ENCODE measurements at regions not wholly inside any gene's neighbourhood (a gene's known extent, or its start where the extent isn't known, plus 50 kb on each side); places are given as distances from the start of the nearest gene placed in this dataset.

- Histone ChIP-seq H3K9me3 (ENCODE audit: insufficient read depth, low read length, severe bottlenecking) (no peaks in the 10 kb centered on the region), H4K20me1 (ENCODE audit: insufficient read depth, low read length) (no peaks in the 10 kb centered on the region), H3K4me3 (ENCODE audit: low read depth in 1 of 2, low read length in 2 of 2) (no peak overlapping the region), H3K36me3 (ENCODE audit: insufficient read depth, low read length) (no peaks in the 10 kb centered on the region), H3K9ac (ENCODE audit: low read depth, low read length) (no peak overlapping the region), H3K79me2 (ENCODE audit: insufficient read depth, low read length) (no peaks in the 10 kb centered on the region), H3K27me3 (ENCODE audit: insufficient read depth, low read length, poor library complexity) (peaks cover 37% of the 10 kb centered on the region), H3K4me1 (ENCODE audit: insufficient read depth, low read length) (no peaks in the 10 kb centered on the region), H3K4me2 (ENCODE audit: insufficient read depth, low read length) (no peak overlapping the region), H3K27ac (ENCODE audit: low read length) (no peak overlapping the region), H2AFZ (ENCODE audit: low read depth, low read length) (no peak overlapping the region)
- ATAC-seq (ENCODE audit: insufficient read depth, low read depth) (no peak), DNase-seq (no peak)
- TF ChIP-seq CTCF (IDR thresholded peaks at IDR 0.05; ENCODE audit: borderline replicate concordance, extremely low read depth, low read length, poor library complexity, severe bottlenecking) (no peak), EZH2 (IDR thresholded peaks at IDR 0.05; ENCODE audit: borderline replicate concordance, low read depth, low read length, severe bottlenecking) (no peak)
Measured at GRCh38 chr1:199687321-199687720, 340.2 kb upstream of the NR5A2 start.

GRCh38 chr1:199688133-199688676 is 339.3 kb upstream of the NR5A2 start:
- TF ChIP-seq EZH2 (IDR thresholded peaks at IDR 0.05; ENCODE audit: borderline replicate concordance, low read depth, low read length, severe bottlenecking), result no peak
- no peak for TF ChIP-seq CTCF (IDR thresholded peaks at IDR 0.05; ENCODE audit: borderline replicate concordance, extremely low read depth, low read length, poor library complexity, severe bottlenecking)
- ATAC-seq (ENCODE audit: insufficient read depth, low read depth) (no peak), DNase-seq (no peak)

GRCh38 chr1:199688774-199689173 is 338.7 kb upstream of the NR5A2 start:
- H3K27me3 ChIP-seq (ENCODE audit: insufficient read depth, low read length, poor library complexity), result peaks cover 48% of the 10 kb centered on the region
- TF ChIP-seq EZH2 (IDR thresholded peaks at IDR 0.05; ENCODE audit: borderline replicate concordance, low read depth, low read length, severe bottlenecking), result no peak
- no peak for TF ChIP-seq CTCF (IDR thresholded peaks at IDR 0.05; ENCODE audit: borderline replicate concordance, extremely low read depth, low read length, poor library complexity, severe bottlenecking)
- H3K9me3 ChIP-seq (ENCODE audit: insufficient read depth, low read length, severe bottlenecking), result no peaks in the 10 kb centered on the region
- H3K36me3 ChIP-seq (ENCODE audit: insufficient read depth, low read length), result no peaks in the 10 kb centered on the region
- DNase-seq, result no peak
- H3K79me2 ChIP-seq (ENCODE audit: insufficient read depth, low read length), result no peaks in the 10 kb centered on the region
- no peak for ATAC-seq (ENCODE audit: insufficient read depth, low read depth)
- H3K9ac ChIP-seq (ENCODE audit: low read depth, low read length), result no peak overlapping the region
- H3K4me2 ChIP-seq (ENCODE audit: insufficient read depth, low read length), result no peak overlapping the region
- no peaks in the 10 kb centered on the region for H3K4me1 ChIP-seq (ENCODE audit: insufficient read depth, low read length)
- no peak overlapping the region for H3K4me3 ChIP-seq (ENCODE audit: low read depth in 1 of 2, low read length in 2 of 2)
- H3K27ac ChIP-seq (ENCODE audit: low read length), result no peak overlapping the region
- no peak overlapping the region for H2AFZ ChIP-seq (ENCODE audit: low read depth, low read length)
- H4K20me1 ChIP-seq (ENCODE audit: insufficient read depth, low read length), result 0 out of 2 replicates have a peak, but pooled peaks cover 2% of the 10 kb centered on the region

More at GRCh38 chr1:199688133-199688676, 339.3 kb upstream of the NR5A2 start:
- peaks cover 44% of the 10 kb centered on the region for H3K27me3 ChIP-seq (ENCODE audit: insufficient read depth, low read length, poor library complexity)
- no peak overlapping the region for H3K27ac ChIP-seq (ENCODE audit: low read length)
- no peak overlapping the region for H3K4me2 ChIP-seq (ENCODE audit: insufficient read depth, low read length)
- no peak overlapping the region for H3K4me3 ChIP-seq (ENCODE audit: low read depth in 1 of 2, low read length in 2 of 2)
- H3K9ac ChIP-seq (ENCODE audit: low read depth, low read length), result no peak overlapping the region
- no peaks in the 10 kb centered on the region for H3K36me3 ChIP-seq (ENCODE audit: insufficient read depth, low read length)
- H3K4me1 ChIP-seq (ENCODE audit: insufficient read depth, low read length), result no peaks in the 10 kb centered on the region
- H3K9me3 ChIP-seq (ENCODE audit: insufficient read depth, low read length, severe bottlenecking), result no peaks in the 10 kb centered on the region
- 0 out of 2 replicates have a peak, but pooled peaks cover 1% of the 10 kb centered on the region for H4K20me1 ChIP-seq (ENCODE audit: insufficient read depth, low read length)
- no peak overlapping the region for H2AFZ ChIP-seq (ENCODE audit: low read depth, low read length)
- H3K79me2 ChIP-seq (ENCODE audit: insufficient read depth, low read length), result no peaks in the 10 kb centered on the region

Data from DND-41 (cell line).